Spinal cord (tissue), 9 donors: ENCODE measurements at regions not wholly inside any gene's neighbourhood (a gene's known extent, or its start where the extent isn't known, plus 50 kb on each side); places are given as distances from the start of the nearest gene placed in this dataset.
"Not testable (repeated sequence)": the region's sequence is repeated elsewhere in the genome, so short reads cannot be mapped to it uniquely, and the experiment has no call there.

Experiments used
- DNase-seq, 6 donors: peaks; one replicate each; pipeline versions ENCODE4 v3.0.0 to v3.0.0-alpha.2; 2013 to 2015; ENCODE audit warnings: low spot score in 6 of 6, low read depth in 4 of 6
- H3K27ac ChIP-seq: one replicate; pipeline ENCODE4 v1.5.1; 2013; ENCODE audit warnings: low read depth, low read length, control low read depth
- H3K27me3 ChIP-seq: one replicate; pipeline ENCODE4 v1.6.1; 2013; ENCODE audit warnings: low read length; ENCODE audit not compliant: control insufficient read depth, insufficient read depth
- H3K36me3 ChIP-seq: one replicate; pipeline ENCODE4 v1.6.1; 2013; ENCODE audit warnings: low read length; ENCODE audit not compliant: control insufficient read depth, insufficient read depth
- H3K4me1 ChIP-seq: one replicate; pipeline ENCODE4 v1.6.1; 2013; ENCODE audit warnings: low read length; ENCODE audit not compliant: control insufficient read depth, insufficient read depth
- H3K4me3 ChIP-seq: one replicate; pipeline ENCODE4 v1.5.1; 2013; ENCODE audit warnings: low read depth, low read length, control low read depth
- H3K9me3 ChIP-seq: one replicate; pipeline ENCODE4 v1.6.1; 2013; ENCODE audit warnings: low read length; ENCODE audit not compliant: control insufficient read depth, insufficient read depth
- WGBS: methylation state at CpG from one replicate; pipeline ENCODE4 v1.1.5; 2013; ENCODE audit warnings: missing lambda C conversion rate; ENCODE audit not compliant: insufficient coverage; 5-methylcytosine and 5-hydroxymethylcytosine counted together
- donor health status: healthy.

DNA sequence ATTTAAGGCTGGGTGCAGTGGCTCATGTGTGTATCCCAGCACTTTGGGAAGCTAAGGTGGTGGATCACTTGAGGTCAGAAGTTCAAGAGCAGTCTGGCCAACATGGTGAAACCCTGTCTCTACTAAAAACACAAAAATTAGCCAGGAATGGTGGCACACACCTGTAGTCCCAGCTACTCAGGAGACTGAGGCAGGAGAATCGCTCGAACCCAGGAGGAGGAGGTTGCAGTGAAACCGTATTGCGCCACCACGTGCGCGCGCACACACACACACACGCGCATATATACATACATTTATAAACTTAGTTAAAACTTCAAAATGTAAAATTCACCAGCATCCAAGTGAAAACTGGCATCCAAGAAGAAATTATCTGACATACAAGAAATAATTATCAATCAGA lies 753.7 kb upstream of the SLITRK5 start:
- H3K4me3 ChIP-seq, DNase-seq, H3K27ac ChIP-seq, H3K36me3 ChIP-seq, H3K4me1 ChIP-seq, H3K27me3 ChIP-seq, H3K9me3 ChIP-seq: not testable (repeated sequence)
- no CpG with 5 or more reads among the region's 10 CpGs for WGBS

DNA sequence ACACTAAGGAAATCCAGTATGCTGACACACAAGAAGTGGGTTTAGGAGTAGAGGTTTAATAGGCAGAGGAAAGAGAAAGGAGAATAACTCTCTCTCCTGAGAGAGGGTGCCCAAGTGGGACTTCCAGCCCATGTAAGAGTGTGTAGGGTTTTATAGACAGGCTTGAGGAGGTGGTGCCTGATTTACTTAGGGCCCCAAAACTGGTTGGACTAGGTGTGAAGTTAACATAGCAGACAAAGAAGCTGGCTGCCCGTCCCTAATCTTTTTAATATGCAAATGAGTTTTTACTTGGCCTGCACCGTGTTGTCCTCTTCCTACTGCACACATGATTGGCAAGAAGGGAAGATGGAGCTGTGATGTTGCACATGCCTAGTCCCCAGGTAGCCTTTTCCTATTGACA lies 752.5 kb upstream of the SLITRK5 start:
- H3K36me3 ChIP-seq, result no peaks in the 10 kb centered on the region
- no CpG with 5 or more reads among the region's 2 CpGs for WGBS
- no peak overlapping the region for H3K27ac ChIP-seq
- H3K9me3 ChIP-seq, result peaks cover 2% of the 10 kb centered on the region
- no peaks in the 10 kb centered on the region for H3K27me3 ChIP-seq
- no peak overlapping the region for H3K4me3 ChIP-seq
- H3K4me1 ChIP-seq, result no peaks in the 10 kb centered on the region
- DNase-seq, result no peak

DNA sequence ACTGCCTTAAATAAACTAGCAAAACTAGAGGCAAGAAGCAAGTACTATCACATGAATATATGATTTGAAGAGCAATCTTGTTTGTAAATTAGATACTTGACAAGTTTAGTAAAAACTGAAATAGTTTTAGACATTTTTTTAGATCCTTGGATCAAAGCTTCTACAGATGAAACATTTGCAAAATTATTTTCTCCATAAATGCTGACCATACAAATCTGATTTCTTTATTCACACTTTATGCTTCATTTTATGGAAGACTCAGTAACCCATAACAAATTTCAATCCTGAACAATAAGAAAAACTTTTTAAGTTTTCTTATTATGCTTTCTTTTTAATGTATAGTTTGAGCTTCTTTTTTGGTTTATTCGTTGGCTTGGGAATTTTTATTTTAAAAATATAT lies 750.2 kb upstream of the SLITRK5 start:
- no peaks in the 10 kb centered on the region for H3K36me3 ChIP-seq
- no peak for DNase-seq
- no peaks in the 10 kb centered on the region for H3K9me3 ChIP-seq
- no peaks in the 10 kb centered on the region for H3K27me3 ChIP-seq
- H3K27ac ChIP-seq, result no peak overlapping the region
- no CpG with 5 or more reads among the region's 1 CpG for WGBS
- H3K4me1 ChIP-seq, result no peaks in the 10 kb centered on the region
- no peak overlapping the region for H3K4me3 ChIP-seq

DNA sequence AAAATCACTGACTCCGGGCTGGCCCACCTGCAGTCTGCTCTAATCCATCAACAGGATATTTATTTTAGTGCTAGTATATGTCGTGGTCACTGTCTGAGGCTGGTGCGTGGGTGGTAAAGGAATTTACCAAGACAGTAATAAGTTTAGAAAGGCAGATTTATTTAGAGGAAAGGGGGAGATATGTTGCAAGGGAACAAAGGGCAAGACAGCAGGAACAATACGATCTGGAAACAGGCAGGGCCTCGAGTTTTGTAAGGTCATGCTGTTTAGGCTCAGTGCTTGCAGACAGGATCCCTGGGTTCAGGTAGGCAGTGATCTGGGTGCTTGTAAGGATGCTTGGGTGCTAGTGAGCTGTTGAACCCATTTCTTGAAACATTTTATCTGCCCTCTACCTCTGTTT lies 748.2 kb upstream of the SLITRK5 start:
- WGBS, result 45% methylated on average over 4 of the region's 5 CpGs

DNA sequence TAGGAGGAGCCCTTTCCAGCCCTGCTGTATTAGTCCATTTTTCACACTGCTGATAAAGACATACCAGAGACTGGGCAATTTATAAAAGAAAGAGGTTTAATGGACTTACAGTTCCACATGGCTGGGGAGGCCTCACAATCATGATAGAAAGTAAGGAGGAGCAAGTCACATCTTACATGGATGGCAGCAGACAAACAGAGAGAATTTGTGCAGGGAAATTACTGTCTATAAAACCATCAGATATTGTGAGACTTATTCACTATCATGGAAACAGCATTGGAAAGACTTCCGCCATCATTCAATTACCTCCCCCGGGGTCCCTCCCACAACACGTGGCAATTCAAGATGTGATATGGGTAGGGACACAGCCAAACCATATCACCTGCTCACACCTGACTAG lies 744.3 kb upstream of the SLITRK5 start:
- DNase-seq, H3K4me3 ChIP-seq, H3K9me3 ChIP-seq, H3K36me3 ChIP-seq, H3K27me3 ChIP-seq, H3K4me1 ChIP-seq, H3K27ac ChIP-seq: not testable (repeated sequence)
- no CpG with 5 or more reads among the region's 3 CpGs for WGBS

More for the DNA sequence above, 748.2 kb upstream of the SLITRK5 start:
- no peak for DNase-seq
- H3K9me3 ChIP-seq, result no peaks in the 10 kb centered on the region
- H3K27ac ChIP-seq, result no peak overlapping the region
- no peaks in the 10 kb centered on the region for H3K4me1 ChIP-seq
- H3K27me3 ChIP-seq, result no peaks in the 10 kb centered on the region
- no peak overlapping the region for H3K4me3 ChIP-seq
- H3K36me3 ChIP-seq, result no peaks in the 10 kb centered on the region

DNA sequence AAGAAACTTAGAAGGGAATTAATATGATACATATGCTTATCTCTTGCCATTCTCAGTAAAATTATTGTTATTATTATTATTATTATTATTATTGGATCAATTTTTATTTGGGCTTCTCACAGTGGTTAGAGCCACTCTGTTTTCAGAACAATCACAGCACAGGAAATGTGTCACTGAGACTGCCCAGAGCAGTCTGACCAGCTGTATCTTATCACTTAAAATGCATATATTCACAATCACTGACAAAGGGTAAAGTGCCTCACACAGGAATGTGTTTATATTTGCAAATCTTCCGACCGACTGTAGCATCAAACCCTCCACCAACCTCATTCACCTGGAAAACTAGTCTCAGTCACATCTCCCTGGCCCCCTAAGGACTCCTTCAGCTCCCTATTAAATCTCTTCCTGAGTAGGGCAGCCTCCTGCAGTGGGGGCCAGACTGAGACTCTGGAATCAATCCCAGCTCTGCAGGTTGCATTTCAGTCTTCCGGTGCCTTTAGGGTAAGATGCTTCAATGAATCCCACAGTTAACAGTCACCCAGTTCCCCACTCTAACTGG lies 738.3 kb upstream of the SLITRK5 start:
- no peak for DNase-seq
- 8% methylated on average over 2 of the region's 3 CpGs for WGBS

DNA sequence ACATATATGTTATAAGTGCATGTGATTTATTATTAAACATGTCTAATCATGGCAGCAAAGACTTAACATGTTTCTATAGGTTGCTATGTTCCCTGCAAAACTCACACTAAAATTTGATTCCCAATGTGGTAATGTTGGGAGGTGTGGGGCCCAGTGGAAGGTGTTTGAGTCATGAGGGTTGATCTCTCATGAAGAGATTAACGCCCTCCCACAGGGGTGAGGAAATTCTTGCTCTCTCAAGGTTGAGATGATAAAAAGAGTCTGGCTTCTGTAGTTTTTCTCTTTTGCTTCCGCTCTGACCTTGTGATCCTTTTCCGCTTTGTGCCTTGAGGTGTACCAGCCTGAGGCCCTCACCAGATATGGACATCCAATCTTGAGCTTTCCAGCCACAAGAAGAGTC lies 737.5 kb upstream of the SLITRK5 start:
- Histone ChIP-seq H3K27ac (no peak overlapping the region), H3K36me3 (no peaks in the 10 kb centered on the region), H3K4me1 (no peaks in the 10 kb centered on the region), H3K9me3 (no peaks in the 10 kb centered on the region), H3K4me3 (no peak overlapping the region), H3K27me3 (no peaks in the 10 kb centered on the region)
- WGBS, result 100% methylated on average over 2 of the region's 3 CpGs
- DNase-seq, result no peak

More for the DNA sequence above, 738.3 kb upstream of the SLITRK5 start:
- Histone ChIP-seq H3K9me3 (no peaks in the 10 kb centered on the region), H3K27ac (no peak overlapping the region), H3K4me3 (no peak overlapping the region), H3K4me1 (no peaks in the 10 kb centered on the region), H3K27me3 (no peaks in the 10 kb centered on the region), H3K36me3 (no peaks in the 10 kb centered on the region)

DNA sequence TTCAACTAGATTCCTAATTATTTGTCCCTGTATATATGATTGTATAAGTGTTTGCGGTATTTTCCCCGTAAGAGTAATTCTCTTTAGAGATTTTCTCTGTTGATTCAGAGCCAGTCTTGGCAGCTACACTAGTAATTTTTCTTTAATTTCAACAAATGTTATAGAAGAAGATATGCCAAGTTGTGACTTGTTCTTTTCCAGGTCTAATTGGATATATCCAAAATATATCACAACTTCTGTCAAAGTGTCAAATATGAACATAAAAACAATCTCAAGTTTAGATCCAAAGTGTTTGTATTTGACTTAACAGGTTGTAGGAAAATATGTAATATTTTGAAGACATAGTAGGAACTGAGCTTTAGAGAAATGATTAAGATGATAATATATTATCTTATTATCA lies 733.9 kb upstream of the SLITRK5 start:
- no CpG with 5 or more reads among the region's 2 CpGs for WGBS

DNA sequence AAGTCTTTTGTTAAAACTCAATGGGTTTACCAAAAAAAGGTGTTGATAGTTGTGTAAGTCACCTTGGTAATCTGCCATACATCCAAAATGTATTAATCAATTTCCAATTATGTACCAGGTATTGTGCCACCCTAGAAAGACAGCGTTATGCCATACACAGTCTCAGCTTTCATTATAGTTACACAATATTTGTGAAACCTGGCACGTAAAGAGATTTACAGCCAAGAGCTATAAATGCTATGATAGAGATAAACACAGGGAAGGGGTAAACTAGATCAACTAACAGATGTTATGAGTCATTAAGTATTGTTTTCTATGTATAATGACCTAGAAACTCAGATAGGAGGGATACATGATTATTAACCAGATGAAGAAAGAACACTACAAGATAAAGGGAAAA lies 725.6 kb upstream of the SLITRK5 start:
- no peaks in the 10 kb centered on the region for H3K36me3 ChIP-seq
- no peak for DNase-seq
- no peaks in the 10 kb centered on the region for H3K4me1 ChIP-seq
- WGBS, result no CpG with 5 or more reads among the region's 2 CpGs
- no peaks in the 10 kb centered on the region for H3K27me3 ChIP-seq
- H3K9me3 ChIP-seq, result no peaks in the 10 kb centered on the region
- H3K4me3 ChIP-seq, result no peak overlapping the region
- H3K27ac ChIP-seq, result no peak overlapping the region

More for the DNA sequence above, 733.9 kb upstream of the SLITRK5 start:
- H3K9me3 ChIP-seq, result peaks cover 1% of the 10 kb centered on the region
- no peak overlapping the region for H3K4me3 ChIP-seq
- no peaks in the 10 kb centered on the region for H3K36me3 ChIP-seq
- H3K27ac ChIP-seq, result no peak overlapping the region
- H3K27me3 ChIP-seq, result no peaks in the 10 kb centered on the region
- no peaks in the 10 kb centered on the region for H3K4me1 ChIP-seq
- peak in 1 of 6 donors; percentile 52 for DNase-seq

DNA sequence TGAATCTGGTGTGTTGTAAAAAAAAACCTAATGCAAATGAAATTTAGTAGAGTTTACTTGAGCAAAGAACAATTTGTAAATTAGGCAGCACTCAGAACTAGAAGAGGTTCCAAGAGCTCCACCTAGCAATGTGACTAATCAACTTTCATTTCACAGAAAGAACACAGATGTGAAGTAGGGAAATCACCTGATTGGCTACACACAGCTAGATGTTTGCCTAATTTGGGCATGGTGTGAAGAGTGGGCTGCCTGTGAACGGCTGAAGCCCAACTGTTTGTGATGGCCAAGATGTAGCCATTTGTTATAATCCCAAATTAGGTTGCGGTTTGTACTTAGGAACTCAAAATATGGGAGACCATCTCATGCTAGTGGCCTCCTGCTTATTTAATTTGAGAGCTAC lies 724.4 kb upstream of the SLITRK5 start:
- no peaks in the 10 kb centered on the region for H3K4me1 ChIP-seq

More for the DNA sequence above, 724.4 kb upstream of the SLITRK5 start:
- no peak overlapping the region for H3K4me3 ChIP-seq
- H3K9me3 ChIP-seq, result no peaks in the 10 kb centered on the region
- H3K27ac ChIP-seq, result no peak overlapping the region
- WGBS, result 91% methylated on average over 2 of the region's 2 CpGs
- H3K27me3 ChIP-seq, result no peaks in the 10 kb centered on the region
- no peak for DNase-seq
- H3K36me3 ChIP-seq, result no peaks in the 10 kb centered on the region
